PC-3 (cell line): ENCODE measurements at regions not wholly inside any gene's neighbourhood (a gene's known extent, or its start where the extent isn't known, plus 50 kb on each side); places are given as distances from the start of the nearest gene placed in this dataset.

Experiments used
- ATAC-seq: fragments of 200-7000 bp; cut with Tn5 transposase; 2 replicates; pipeline ENCODE4 v1.9.1; 2020; ENCODE audit warnings: mild to moderate bottlenecking, moderate library complexity
- BruUV-seq: library from RNA; stranded (reverse); fragments of 400-500 nt; replicated peaks from 2 replicates; lab custom pipeline; 2021; lab: Mats Ljungman, UMichigan
- CTCF ChIA-PET: fragments of 300-600 bp; sonication (Branson Sonifier 250); formaldehyde crosslinking; loops from one replicate; lab custom pipeline; 2022; ENCODE audit warnings: antibody characterized with exemption; lab: Charles Lee
- POLR2A ChIA-PET: fragments of 300-600 bp; sonication (Branson Sonifier 250); formaldehyde crosslinking; loops from one replicate; lab custom pipeline; 2022; ENCODE audit warnings: antibody characterized with exemption; ENCODE audit not compliant: unreplicated experiment; lab: Charles Lee
- DNase-seq: peaks from one replicate; pipeline ENCODE4 v3.0.0-alpha.2; 2015
- H2AFZ ChIP-seq: fragments of 300-600 bp; sonication (generic); 2 replicates; pipeline ENCODE4 v1.6.0; 2016; ENCODE audit warnings: antibody characterized with exemption, low read length
- H3F3A ChIP-seq: fragments of 300-600 bp; sonication (generic); one replicate; pipeline ENCODE4 v1.6.0; 2017; ENCODE audit warnings: antibody characterized with exemption, low read length, control low read depth, mild to moderate bottlenecking; ENCODE audit not compliant: unreplicated experiment
- H3K27ac ChIP-seq: fragments of 300-600 bp; sonication (generic); 2 replicates; pipeline ENCODE4 v1.5.1; 2016; ENCODE audit warnings: mild to moderate bottlenecking, low read length
- H3K27me3 ChIP-seq: fragments of 300-600 bp; sonication (generic); 2 replicates; pipeline ENCODE4 v1.6.1; 2016; ENCODE audit warnings: low read length, mixed read lengths
- H3K36me3 ChIP-seq: fragments of 300-600 bp; sonication (generic); 2 replicates; pipeline ENCODE4 v1.6.1; 2016; ENCODE audit warnings: low read depth, mixed run types, low read length, mixed read lengths
- H3K4me1 ChIP-seq: fragments of 300-600 bp; sonication (generic); 2 replicates; pipeline ENCODE4 v1.5.1; 2016; ENCODE audit warnings: low read length; ENCODE audit not compliant: insufficient read depth
- H3K4me2 ChIP-seq: fragments of 300-600 bp; sonication (generic); 2 replicates; pipeline ENCODE4 v1.6.0; 2016; ENCODE audit warnings: low read length
- H3K4me3 ChIP-seq: fragments of 300-600 bp; sonication (generic); 2 replicates; pipeline ENCODE4 v1.5.1; 2016; ENCODE audit warnings: mild to moderate bottlenecking, low read length, mixed read lengths
- H3K79me2 ChIP-seq: fragments of 300-600 bp; sonication (generic); 2 replicates; pipeline ENCODE4 v1.6.1; 2017; ENCODE audit warnings: low read length, mixed read lengths
- H3K9ac ChIP-seq: fragments of 300-600 bp; sonication (generic); 2 replicates; pipeline ENCODE4 v1.6.0; 2016; ENCODE audit warnings: mild to moderate bottlenecking, low read length
- H3K9me2 ChIP-seq: fragments of 300-600 bp; sonication (generic); replicated peaks from 2 replicates; pipeline ENCODE4 v1.6.1; 2016; ENCODE audit warnings: mixed run types, low read length, mixed read lengths
- H3K9me3 ChIP-seq: fragments of 300-600 bp; sonication (generic); 2 replicates; pipeline ENCODE4 v1.6.1; 2016; ENCODE audit warnings: low read length, mixed read lengths
- H4K20me1 ChIP-seq: fragments of 300-600 bp; sonication (generic); 2 replicates; pipeline ENCODE4 v1.6.1; 2016; ENCODE audit warnings: low read length, mixed read lengths
- EZH2 ChIP-seq: fragments of 300-600 bp; sonication (generic); IDR thresholded peaks from one replicate; pipeline ENCODE4 v1.6.1; 2017; ENCODE audit warnings: antibody characterized with exemption, mild to moderate bottlenecking, low read length; ENCODE audit not compliant: unreplicated experiment
- EZH2phosphoT487 ChIP-seq: fragments of 300-600 bp; sonication (generic); IDR thresholded peaks from 2 replicates; pipeline ENCODE4 v1.6.1; 2018; ENCODE audit warnings: mild to moderate bottlenecking, antibody characterized with exemption, low read length, borderline replicate concordance
- intact Hi-C: fragments of 100-400 bp; cut with micrococcal nuclease; formaldehyde crosslinking; loops from 2 replicates; pipeline ENCODE4 v1.9.0; 2023
- TF ChIP-seq, protein P1 (sequence below): fragments of 300-600 bp; sonication (generic); conservative IDR thresholded peaks from 2 replicates; pipeline ENCODE4 v1.5.1; 2017; ENCODE audit warnings: antibody characterized with exemption, low read depth, mild to moderate bottlenecking, low read length

DNA sequence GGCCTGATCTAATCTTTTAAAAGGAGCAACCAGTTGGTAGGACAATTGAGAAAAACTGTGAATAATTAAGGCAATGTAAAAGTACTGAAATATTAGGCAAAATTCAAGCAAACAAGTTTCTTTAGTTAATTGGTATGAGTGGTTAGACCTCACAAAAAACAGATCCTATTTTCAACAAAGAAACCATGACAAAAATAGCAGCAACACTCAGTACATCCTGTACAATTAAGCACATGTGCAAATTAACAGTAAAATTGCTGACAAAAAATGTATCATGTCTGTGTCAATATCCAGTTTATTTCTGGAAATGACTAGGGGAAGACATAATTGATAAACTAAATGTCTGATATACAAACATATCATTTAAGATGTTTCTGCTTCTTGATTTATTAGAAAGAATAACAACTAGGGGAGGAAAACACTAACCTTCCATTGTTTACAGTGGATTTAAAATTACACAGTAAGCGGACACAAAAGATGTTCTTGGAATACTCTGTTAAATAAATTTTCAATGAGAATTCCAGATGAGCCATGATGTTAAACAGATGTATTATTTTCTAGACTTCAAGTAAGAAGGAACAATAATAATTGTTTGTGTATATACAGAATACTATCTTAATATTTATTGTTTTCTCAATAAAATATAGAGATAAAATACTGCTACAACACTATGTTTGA lies 638.9 kb downstream of the SPRY1 start:
- Histone ChIP-seq H2AFZ (no peak overlapping the region), H3K9ac (no peak overlapping the region), H3K9me3 (no peaks in the 10 kb centered on the region), H3K4me3 (no peak overlapping the region), H3K4me1 (no peaks in the 10 kb centered on the region), H3K4me2 (no peak overlapping the region), H3K27ac (no peak overlapping the region), H4K20me1 (no peaks in the 10 kb centered on the region), H3F3A (no peaks in the 10 kb centered on the region), H3K36me3 (no peaks in the 10 kb centered on the region), H3K79me2 (no peaks in the 10 kb centered on the region), H3K27me3 (no peaks in the 10 kb centered on the region), H3K9me2 (no peaks in the 10 kb centered on the region)
- ChIA-PET POLR2A (no interaction called here), CTCF (no interaction called here)
- ATAC-seq (no peak), DNase-seq (no peak)
- intact Hi-C loops, result no loop called here
- no TSS peak for BruUV-seq
- TF ChIP-seq EZH2 (no peak), EZH2phosphoT487 (no peak)
- TF ChIP-seq, protein P1, sequence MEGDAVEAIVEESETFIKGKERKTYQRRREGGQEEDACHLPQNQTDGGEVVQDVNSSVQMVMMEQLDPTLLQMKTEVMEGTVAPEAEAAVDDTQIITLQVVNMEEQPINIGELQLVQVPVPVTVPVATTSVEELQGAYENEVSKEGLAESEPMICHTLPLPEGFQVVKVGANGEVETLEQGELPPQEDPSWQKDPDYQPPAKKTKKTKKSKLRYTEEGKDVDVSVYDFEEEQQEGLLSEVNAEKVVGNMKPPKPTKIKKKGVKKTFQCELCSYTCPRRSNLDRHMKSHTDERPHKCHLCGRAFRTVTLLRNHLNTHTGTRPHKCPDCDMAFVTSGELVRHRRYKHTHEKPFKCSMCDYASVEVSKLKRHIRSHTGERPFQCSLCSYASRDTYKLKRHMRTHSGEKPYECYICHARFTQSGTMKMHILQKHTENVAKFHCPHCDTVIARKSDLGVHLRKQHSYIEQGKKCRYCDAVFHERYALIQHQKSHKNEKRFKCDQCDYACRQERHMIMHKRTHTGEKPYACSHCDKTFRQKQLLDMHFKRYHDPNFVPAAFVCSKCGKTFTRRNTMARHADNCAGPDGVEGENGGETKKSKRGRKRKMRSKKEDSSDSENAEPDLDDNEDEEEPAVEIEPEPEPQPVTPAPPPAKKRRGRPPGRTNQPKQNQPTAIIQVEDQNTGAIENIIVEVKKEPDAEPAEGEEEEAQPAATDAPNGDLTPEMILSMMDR, result no peak

DNA sequence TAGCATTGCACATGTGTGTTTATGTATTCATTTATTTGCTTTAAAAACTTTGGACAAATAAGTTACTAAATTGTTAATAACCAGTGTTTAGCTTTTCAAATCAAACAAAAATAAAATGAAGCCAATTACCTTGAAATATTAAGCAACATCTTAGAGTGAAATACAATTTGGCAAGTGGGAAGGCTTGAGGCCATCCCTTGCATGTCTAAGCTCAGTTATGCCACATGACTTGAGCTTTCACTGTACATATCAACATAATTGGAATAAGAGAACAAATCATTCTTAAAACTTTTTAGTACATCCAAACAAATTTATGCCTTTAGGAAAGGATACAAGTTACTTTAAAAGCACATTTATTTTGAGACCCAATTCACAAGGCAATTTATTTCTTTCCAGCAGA lies 640.6 kb downstream of the SPRY1 start:
- H4K20me1 ChIP-seq, result no peaks in the 10 kb centered on the region
- no TSS peak for BruUV-seq
- DNase-seq, result no peak
- no peaks in the 10 kb centered on the region for H3F3A ChIP-seq
- no peaks in the 10 kb centered on the region for H3K79me2 ChIP-seq
- CTCF ChIA-PET, result no interaction called here
- H3K9me3 ChIP-seq, result no peaks in the 10 kb centered on the region
- POLR2A ChIA-PET, result no interaction called here
- no peaks in the 10 kb centered on the region for H3K4me1 ChIP-seq
- H3K4me3 ChIP-seq, result no peak overlapping the region
- no peak overlapping the region for H2AFZ ChIP-seq
- intact Hi-C loops, result no loop called here
- H3K27me3 ChIP-seq, result no peaks in the 10 kb centered on the region
- no peaks in the 10 kb centered on the region for H3K36me3 ChIP-seq
- H3K9ac ChIP-seq, result no peak overlapping the region
- H3K27ac ChIP-seq, result no peak overlapping the region
- ATAC-seq, result no peak
- TF ChIP-seq EZH2phosphoT487 (no peak), EZH2 (no peak)
- TF ChIP-seq, protein P1, result no peak
- H3K4me2 ChIP-seq, result no peak overlapping the region
- H3K9me2 ChIP-seq, result no peaks in the 10 kb centered on the region

GRCh38 chr4:124044330-124044729 lies 647.7 kb downstream of the SPRY1 start:
- Histone ChIP-seq H3K4me3 (no peak overlapping the region), H3K36me3 (no peaks in the 10 kb centered on the region), H3F3A (no peaks in the 10 kb centered on the region), H4K20me1 (no peaks in the 10 kb centered on the region), H3K27me3 (no peaks in the 10 kb centered on the region), H3K9me2 (no peaks in the 10 kb centered on the region), H3K79me2 (no peaks in the 10 kb centered on the region), H3K27ac (no peak overlapping the region), H3K4me2 (no peak overlapping the region), H3K9me3 (no peaks in the 10 kb centered on the region), H3K9ac (no peak overlapping the region), H2AFZ (no peak overlapping the region), H3K4me1 (no peaks in the 10 kb centered on the region)
- TF ChIP-seq EZH2 (no peak), EZH2phosphoT487 (no peak)
- TF ChIP-seq, protein P1, result no peak
- BruUV-seq, result no TSS peak
- POLR2A ChIA-PET, result no interaction called here
- DNase-seq (no peak), ATAC-seq (no peak)
- intact Hi-C loops, result no loop called here
- CTCF ChIA-PET, result no interaction called here
